ENCODE measurements at regions not wholly inside any gene's neighbourhood (a gene's known extent, or its start where the extent isn't known, plus 50 kb on each side); places are given as distances from the start of the nearest gene placed in this dataset.
"Not testable (repeated sequence)": the region's sequence is repeated elsewhere in the genome, so short reads cannot be mapped to it uniquely, and the experiment has no call there.

DNA sequence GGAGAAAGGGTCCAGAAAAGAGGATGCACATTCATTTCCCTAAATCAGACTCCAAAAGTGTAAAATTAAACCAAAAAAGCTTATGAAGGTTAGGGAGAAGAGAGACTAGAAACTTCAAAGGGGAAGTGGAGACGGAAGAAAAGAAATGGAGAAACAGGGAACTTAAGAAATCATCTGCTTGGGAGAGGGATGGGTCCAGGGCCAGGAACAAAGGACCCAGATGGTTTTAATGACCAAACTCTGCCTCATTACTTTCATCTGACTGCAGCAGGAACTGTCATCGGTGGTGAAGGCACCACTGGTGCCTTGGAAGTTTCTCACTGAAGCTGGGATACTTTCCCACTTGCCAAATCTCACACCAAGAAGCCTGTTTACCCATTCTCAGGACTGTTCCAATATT is 70.5 kb upstream of the SLC4A7 start:
- no peak for DNase-seq

- DNase-seq = no peak
Measured at GRCh38 chr3:27553886-27554540, 69.8 kb upstream of the SLC4A7 start.

DNA sequence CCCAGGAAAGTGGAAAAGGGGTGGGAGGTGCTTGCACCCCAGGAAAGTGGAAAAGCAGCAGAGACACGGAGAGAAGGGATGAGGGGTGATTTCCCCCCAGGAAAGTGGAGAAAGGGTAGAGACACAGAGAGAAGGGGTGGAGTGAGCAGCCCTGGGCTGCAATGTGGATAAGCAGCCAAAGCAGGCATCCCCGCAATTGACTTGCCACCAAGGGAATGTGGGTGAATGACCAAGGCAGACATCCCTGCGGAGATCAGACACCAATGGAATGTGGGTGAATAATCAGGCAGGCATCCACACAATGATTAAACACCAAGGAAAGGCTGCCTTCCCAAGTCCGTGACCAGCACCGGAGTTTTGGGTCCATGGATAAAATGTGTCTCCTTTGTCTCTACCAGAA is 68.5 kb upstream of the SLC4A7 start:
- DNase-seq = not testable (repeated sequence)

DNA sequence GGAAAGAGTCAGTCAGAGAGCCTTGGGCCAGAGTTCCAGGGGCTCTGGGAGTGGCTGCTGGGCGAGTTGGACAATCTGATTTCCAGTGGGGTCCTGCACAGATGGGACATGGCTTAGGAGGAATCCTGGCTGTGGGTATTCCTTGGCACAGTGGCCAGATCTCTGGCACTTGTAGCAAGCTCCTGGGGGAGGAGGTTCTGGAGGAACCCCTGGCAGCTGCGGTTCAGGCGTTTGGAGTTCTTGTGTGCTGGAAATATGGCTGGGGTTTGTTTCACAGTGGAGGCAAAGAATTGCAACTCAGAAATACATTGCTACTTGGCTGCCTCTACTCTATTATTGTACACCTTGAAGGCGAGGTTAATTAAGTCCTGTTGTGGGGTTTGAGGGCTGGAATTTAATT is 67.2 kb upstream of the SLC4A7 start:
- DNase-seq = not testable (repeated sequence)

DNA sequence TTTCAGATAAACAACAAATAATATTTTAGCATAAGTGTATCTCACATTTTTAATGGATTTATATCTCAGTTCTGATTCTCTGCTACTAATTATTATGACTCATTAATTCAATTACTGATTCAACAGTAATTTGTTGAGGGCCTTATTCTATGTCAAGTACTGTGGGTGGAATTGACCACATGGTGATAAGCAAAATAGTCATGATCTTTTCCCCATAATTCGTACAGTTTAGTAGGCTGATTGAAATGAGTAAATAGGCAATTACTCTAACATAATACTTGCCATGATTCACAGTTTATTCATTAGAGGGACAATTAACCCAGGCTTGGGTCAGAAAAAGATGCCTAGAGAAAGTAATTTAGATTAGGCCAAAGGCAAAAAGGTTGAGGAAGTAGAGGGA is 60.9 kb upstream of the SLC4A7 start:
- DNase-seq = no peak

DNA sequence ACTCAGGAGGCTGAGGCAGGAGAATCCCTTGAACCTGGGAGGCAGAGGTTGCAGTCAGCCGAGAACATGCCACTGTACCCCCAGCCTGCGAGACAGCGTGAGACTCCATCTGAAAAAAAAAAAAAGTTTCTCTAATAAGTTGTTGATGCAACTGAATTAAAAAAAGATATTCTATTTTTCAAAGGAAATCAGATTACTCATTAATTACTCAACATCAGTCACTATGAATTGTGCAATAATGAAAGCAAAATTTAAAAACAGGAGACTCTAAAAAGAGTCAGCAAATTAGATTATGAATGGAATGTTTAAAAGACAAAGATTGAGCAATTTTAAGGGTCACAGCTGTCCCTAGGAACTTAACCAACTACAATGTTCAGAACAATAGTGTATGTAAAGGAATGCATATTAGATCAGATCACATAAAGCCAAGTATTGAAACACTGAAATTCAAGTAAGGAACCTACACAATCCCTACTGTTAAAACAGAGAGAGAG is 60.2 kb upstream of the SLC4A7 start:
- DNase-seq = no peak

GRCh38 chr3:27542476-27542875 is 58.3 kb upstream of the SLC4A7 start:
- DNase-seq = no peak

DNA sequence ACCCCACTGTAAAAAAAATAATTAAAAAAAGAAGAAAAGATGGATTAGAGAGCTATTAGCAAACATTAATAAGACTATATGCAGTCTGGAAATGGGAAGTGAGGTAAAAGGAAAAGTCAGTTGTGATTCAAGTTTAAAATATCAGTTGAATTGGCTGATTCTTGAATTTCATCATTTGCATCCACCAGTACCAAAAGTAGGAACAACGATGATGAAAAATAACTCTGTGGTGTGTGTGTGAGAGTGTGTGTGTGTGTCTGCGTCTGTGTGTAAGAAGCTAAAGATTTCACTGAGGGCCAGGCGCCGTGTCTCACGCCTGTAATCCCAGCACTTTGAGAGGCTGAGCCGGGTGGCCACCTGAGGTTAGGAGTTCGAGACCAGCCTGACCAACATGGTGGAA is 56.0 kb upstream of the SLC4A7 start:
- DNase-seq = no peak

- no peak for DNase-seq
Measured at GRCh38 chr3:27536491-27536890, 52.3 kb upstream of the SLC4A7 start.

DNA sequence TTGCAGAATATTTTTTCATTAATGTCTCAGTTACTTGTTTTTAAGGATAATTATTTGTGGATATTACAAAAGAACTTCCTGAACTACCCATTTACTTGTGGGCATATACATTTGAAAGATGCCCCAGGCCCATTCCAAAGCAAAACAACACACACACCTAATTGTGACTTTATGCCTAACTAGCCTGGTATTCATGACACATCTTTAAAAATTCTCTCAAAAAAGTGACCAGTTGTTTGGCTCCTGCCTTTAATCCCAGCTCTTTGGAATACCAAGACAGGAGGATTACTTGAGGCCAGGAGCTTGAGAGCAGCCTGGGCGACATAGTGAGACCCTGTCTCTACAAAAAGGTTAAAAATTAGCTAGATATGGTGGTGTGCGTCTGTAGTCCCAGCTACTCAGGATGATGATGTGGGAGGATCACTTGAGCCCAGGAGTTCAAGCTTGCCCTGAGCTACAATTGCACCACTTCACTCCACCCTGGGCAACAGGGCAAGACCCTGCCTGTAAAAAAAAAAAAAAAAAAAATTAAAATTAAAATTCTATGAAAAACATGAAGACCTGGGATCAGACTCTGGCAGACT is 51.7 kb upstream of the SLC4A7 start:
- DNase-seq = no peak

- no peak for DNase-seq
Measured at GRCh38 chr3:27533718-27534573, 49.8 kb upstream of the SLC4A7 start.

All from NCI-H1930 (cell line).